ENCODE measurements at regions not wholly inside any gene's neighbourhood (a gene's known extent, or its start where the extent isn't known, plus 50 kb on each side); places are given as distances from the start of the nearest gene placed in this dataset.
"Not testable (repeated sequence)": the region's sequence is repeated elsewhere in the genome, so short reads cannot be mapped to it uniquely, and the experiment has no call there.

DNA sequence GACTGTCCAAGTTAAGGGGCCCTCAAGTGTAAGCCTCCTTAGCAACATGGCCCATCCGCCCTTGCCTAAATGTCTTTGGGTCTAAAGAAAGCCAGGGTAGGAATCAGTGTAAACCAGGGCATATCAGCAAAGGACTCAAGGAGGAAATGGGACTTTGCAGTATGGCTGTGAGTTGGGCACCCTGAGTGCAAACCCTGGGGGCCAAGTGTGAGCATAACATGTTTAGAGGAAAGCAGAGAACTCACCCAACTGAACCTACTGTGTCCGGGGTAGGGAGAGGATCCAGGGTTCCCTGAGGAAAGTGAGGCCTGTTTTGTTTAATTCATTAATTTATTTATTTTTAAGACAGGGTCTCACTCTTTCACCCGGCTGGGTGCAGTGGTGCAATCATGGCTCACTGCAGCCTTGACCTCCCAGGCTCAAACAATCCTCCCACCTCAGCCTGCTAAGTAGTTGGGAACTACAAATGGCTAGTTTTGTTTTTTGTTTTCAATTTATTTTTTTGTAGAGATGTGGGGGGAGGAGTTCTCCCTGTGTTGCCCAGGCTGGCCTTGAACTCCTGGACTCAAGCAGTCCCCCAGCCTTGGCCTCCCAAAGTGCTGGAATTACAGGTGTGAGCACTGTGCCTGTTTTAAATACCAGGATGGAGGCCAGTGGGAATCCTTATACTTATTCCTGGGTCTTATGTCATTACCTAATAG is 51.0 kb upstream of the ACTR3 start:
- DNase-seq (ENCODE audit: low read depth) = no peak

DNA sequence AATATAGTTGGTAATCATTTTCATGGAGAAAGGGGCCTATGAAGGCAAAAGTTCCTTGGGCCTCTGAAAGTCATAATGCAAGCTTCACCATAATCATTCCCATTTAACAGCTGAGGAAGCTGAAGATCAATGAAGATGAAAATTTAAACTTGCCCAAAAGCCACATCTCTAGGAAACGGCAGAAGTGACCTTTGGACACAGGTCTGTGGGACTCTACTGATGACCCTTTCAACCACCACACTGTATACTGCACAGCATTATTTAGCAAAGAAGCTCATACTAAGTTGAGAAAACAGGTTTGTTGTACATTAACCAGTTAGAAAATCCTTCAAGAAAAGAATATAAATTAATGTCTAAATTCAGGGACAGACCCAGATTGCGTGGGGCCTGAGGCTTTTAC is 51.6 kb upstream of the ACTR3 start:
- no peak for DNase-seq (ENCODE audit: low read depth)

DNA sequence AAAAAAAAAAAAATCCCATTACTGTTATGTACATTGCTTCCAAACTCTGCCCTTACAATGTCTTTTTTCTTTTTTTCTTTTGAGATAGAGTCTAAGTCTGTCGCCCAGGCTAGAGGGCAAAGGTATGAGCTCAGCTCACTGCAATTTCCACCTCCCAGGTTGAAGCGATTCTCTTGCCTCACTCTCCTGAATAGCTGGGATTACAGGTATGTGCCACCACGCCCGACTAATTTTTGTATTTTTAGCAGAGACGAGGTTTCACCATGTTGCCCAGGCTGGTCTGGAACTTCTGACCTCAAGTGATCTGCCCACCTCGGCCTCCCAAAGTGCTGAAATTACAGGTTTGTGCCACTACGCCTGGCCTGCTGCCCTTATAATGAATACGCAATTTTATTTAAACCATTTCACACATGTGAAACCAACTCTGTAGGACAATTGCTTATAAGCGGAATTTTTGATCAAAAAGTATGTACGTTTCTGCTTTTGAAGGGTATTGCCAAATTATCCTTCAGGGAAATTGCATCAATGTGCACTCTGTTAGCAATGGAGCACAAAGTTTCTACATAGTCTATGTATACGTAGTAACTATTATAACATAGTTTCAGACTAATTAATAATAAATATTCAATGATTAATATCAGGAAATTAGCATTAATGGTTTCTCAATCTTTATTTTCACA is 55.7 kb upstream of the ACTR3 start:
- no peak for DNase-seq (ENCODE audit: low read depth)

DNA sequence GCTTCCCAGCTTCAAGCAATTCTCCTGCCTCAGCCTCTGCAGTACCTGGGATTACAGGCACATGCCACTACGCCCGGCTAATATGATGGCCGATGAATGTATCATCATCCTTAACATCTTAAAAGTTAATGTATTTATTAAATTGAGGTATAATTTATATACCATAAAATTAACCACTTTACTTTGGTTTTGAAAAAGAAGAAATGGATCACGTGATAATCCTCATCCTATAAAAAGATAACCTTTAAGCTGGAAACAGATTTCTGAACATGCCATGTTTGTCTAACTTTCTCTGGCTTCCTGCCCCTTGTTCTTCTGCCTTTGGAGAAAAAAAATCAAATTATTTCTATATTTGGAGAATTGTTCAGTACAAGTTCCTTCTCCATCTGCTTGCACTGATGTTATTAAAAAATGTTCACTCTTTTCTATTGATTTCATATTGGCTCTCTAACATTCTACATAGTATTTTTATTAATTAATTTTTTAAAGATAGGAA is 57.0 kb upstream of the ACTR3 start:
- DNase-seq (ENCODE audit: low read depth) = no peak

DNA sequence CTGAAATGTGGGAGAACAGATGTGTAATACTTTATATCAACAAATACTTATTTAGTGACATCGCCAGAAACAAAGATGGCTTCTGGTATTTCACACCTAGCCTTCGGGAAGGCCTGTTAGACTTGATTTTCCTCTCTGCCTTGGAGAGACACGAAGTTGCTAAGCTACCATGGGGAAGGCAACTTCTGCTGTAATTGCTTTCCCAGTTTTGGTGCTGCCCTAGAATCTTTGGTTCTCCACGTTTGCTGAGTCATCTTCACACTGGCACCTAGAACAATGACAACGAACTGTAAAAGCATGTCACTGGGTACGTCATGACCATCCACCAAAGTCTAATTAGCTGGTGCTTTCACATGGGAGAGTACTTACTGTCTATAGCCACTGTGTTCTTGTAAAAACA is 58.7 kb upstream of the ACTR3 start:
- DNase-seq (ENCODE audit: low read depth) = no peak

DNA sequence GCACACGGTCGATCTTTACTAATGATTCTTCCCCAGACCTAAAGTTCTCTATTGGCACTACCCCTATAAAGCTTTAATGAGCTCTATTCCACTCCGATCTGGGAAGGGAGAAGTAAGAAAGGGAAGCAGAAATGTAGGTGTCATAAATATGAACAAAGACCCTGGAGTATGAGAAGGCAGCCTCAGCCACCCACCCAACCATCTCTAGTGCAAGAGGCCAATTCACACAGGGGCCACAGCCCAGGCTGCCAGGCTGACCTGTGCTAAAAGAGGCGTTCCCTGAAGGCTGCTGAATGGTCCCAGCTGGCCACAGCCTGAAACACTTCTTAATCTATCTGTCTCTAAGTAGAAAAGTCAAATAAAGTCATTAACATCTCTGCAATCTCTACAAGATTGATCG is 60.1 kb upstream of the ACTR3 start:
- DNase-seq (ENCODE audit: low read depth) = no peak

DNA sequence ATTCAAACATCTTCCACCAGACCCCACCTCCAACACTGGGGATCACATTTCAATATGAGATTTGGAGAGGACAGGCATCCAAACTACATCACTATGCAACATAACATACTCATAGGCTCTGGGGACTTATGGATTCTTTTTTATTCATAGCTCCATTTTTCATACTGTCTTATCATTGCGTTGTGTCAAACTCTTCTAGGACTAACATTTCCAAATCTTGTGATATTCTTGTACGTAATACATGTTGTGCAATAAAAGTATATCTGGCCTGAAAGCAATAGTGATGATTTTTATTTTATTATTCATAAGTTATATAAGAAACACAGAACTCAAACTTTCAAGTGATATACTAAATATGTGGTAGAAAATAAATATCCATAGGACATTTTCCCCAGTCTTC is 60.6 kb upstream of the ACTR3 start:
- DNase-seq (ENCODE audit: low read depth) = no peak

DNA sequence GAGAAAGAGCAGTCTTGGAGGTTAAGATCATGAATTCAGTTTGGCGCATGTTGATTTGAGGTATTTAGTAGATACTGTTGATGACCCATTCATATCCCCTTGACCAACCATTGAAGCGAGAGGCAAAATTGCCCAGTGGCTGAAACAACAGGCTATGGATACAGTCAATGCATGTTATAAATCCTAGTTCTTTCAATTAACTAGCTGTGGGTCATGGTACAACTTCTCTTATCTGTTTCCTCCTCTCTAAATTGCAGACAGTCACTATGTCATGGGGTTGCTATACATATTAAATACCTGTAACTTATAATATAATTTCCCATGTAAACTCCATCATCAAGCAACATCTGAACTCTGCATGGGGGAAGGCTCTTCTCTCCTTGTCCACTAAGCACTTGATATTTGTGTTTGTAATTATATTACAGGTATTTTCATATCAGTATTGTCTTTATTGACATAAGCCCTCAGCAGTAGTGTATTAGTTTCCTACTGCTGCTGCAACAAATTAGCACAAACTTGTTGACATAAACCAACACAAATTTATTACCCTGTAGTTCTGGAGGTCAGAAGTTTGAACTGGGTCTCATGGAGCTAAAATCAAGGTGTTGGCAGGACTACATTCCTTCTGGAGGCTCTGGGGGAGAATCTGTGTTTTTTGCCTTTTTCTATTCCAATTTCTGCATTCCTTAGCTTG is 61.7 kb upstream of the ACTR3 start:
- no peak for DNase-seq (ENCODE audit: low read depth)

DNA sequence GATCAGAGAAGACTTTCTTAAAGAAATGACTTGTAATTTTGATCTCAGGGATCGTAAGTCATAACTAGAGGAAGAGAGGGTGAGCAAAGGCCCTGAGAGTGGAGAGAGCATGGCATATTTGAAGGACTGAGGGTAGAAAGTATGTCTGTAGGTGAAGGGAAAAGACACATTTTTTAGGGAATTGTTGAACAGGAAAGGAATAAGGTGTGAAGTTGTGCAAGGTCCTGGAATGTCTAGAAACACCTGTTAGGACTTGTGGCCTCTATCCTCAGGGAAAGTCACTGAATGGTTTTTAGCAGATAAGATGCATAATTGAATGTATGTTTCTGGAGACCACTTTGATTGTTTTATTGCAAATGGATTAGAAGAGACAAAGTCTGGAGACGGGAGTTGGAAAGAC is 62.5 kb upstream of the ACTR3 start:
- DNase-seq (ENCODE audit: low read depth) = no peak

DNA sequence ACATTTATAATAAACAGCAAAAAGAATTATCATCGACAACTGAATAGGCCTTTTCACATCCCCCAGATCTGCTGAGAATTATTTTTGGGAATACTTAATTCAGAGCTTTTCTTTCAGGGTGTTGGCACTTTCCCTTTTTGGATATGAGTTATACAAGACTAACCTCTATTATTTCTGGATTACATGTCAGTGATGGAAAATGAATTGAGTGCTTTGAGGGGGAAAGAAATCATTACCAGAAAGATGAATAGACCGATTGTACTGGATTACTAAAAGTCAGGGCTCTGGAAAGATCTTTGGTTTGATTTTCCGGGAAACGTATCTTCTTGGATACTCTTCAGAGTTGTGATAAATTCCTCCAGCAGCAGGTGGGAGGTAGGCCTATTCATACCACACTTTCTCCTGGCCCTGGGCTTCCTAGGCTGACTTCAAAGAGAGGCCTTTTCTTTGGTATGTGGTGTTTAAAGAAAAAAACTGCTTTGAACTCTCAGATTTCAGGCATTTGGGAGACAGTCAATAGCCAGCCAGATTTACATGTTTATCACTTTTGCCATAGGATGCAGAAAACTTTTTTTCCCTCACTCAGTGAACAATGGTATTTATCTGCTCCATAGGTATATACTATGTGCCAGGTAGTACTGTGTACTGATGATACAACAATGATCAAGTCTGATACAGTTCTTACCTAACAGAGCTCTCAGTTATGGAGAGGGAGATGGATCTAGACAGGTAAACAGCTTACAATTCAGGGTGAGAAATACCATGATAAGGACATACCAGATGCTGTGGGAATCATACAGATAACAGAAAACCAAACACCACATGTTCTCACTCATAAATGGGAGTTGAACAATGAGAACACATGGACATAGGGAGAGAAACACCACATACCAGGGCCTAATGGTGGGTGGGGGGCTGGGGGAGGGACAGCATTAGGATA is 63.3 kb upstream of the ACTR3 start:
- DNase-seq (ENCODE audit: low read depth) = no peak

DNA sequence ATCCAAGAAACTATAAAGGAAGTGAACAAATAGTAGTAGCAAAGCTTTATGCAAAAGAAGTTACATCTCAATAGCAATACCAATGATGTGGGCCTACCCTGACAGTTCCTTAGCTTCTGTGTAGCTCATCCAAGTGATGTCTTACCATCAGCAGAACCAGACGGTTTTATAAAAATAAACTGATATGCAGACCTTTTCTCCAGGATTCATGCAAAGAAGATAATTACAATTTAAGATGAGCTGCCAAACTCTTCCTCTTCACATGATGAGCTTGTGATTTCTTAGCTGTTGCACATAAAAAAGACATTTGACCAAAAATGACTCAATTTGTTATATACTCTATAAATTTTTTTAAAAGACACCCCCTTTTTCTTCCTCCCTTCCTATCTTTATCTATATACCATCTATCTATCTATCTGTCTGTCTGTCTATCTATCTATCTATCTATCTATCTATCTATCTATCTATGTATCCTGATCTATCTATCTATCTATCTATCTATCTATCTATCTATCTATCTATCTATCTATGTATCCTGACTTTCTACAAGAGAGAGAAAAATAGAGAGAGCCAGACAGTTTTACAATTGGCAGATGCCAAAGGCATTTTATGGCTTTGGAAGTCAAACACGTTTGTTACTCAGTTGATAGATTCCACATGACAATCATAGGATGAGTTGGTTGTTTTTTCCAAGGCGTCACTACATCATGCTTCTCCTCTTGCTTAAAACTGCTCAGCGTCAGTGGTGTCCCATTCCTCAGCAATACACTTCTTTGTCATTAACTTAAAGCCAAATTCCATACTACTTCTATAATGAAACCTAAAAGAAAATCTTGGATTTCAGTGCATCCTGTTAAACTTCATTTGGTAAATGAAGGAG is 65.9 kb upstream of the ACTR3 start:
- no peak for DNase-seq (ENCODE audit: low read depth)

DNA sequence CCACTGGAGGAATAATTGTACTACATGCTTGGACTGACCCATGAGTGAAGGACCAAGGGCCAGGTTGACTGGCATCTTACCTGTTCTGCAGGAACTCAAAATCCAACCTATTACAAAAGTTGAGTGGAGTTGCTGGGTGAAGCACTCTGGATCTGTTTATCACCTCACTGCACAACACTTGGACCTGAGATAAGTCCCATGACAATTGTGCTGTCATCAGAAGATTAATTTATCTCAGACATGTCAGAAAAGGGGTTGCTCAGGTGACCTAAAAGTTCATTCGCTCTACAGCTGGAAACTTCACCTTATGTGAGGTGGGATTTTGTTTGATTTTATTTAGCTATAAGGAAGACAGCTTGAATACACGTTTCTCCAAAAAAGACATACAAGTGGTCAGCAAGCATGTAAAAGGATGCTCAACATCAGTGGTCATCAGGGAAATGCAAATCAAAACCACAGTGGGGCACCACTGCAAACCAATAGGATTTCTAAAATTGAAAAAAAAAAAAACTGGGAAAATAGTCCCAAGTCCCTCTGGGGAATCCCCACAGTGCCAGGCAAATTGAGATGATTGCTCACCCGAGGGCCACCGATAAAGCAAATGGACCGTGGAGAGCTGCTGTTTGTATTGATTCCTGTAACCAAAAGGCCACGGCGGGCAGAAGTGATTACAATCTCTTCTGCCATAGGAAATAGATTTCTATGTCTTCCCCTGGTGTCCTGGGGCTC is 65.8 kb upstream of the SLC35F5 start:
- DNase-seq (ENCODE audit: low read depth) = no peak

DNA sequence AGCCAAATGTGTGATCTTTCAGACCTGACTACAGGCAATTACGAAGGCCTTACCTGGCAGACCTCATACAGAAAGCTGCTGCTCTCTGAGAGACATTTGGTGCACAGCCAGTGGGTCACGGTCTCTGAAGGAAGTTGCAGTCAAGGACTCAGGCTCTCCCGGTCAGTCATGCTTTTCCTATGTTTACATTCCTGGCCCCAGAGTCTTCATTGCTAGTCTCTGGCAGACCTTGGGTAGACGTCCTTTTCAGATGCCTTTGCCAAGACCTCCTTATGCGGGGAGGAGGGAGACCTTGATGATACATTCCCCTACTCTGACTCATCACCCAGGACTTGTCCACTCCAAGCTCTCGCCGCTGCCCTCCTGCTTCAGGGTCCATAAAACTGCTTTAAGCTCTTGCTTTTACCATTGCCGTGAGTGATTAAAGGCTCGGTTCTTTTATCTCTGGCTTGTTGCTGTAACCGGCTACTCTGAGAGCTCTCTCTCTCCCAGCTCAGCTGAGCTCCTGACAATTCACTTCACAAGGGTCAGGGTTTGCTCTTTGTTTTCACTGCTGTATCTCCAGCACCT is 62.0 kb upstream of the SLC35F5 start:
- peak; percentile 100 for DNase-seq (ENCODE audit: low read depth)

DNA sequence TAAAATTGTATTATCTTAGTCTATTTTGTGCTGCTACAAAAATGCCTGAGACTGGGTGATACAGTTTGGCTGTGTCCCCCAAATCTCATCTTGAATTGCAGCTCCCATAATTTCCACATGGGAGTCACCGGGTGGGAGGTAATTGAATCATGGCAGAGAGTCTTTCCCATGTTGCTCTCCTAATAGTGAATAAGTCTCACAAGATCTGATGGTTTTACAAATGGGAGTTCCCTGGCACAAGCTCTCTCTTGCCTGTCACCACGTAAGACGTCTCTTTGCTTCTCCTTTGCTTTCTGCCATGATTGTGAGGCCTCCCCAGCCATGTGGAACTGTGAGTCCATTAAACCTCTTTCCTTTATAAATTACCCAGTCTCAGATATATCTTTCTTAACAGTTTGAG is 57.0 kb upstream of the SLC35F5 start:
- DNase-seq (ENCODE audit: low read depth) = not testable (repeated sequence)

DNA sequence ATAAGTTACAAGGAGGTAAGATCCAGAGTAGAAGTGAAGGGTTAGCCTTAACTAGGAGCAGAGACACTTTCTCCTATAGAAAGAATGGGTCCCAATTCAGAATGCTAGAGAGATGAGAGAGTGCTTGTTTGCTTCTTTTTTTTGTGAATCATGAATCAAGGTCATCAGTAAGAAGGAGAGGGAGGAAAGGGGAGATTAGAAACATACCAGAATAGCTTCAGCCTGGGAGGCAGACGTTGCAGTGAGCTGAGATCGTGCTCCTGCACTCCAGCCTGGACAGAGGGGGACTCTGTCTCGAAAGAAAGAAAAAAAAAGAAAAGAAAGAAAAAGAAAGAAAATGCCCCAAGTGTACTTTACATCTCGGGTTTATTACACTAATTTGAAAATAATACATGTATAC is 55.8 kb upstream of the SLC35F5 start:
- DNase-seq (ENCODE audit: low read depth) = no peak

DNA sequence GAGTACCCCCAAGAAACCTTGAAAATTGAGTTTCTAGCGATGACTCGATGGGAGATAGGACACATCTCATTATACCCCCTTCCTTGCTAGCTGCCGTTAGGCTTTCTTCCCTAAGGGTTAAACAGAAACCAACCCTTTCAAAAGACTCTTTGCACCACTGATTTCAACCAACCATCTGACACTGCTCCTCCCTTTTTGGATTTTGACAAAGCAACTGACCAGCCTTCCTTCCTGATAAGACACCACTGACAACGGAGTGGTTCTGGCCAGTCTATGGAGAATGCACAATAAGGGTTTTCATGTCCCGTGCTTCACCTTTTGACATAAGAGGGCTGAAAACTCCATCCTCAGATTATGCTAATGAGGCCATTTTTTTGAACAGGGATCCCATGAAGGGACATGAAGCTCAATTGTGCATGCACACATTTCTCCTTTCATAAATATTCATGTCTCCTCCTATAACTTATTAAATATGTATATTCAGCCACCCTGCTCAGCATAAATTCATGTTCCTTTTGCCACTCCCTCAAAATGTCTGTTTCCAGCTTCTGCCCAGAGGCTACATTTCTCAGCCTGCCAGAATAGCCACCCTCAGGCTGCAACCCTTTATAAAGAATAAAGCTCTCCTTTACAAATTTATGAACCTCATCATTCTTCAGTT is 52.8 kb upstream of the SLC35F5 start:
- DNase-seq (ENCODE audit: low read depth) = no peak

DNA sequence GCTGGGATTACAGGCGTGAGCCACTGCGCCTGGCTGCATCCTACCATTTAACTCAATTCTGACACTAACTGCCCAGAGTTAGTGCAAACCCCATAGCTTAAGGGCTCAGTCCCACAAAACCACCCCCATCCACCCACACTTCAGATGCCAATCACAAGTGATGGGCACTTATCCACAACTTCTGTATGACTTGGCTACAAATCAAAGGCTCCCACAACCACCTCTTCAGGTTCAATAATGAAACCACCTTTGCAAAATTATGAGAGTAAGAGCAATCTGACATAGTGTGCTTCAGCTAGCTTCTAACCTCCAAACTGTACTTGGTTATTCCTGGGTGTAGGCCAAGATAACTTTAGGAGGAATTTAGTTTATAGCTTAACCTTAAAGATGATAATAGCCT is 51.3 kb upstream of the SLC35F5 start:
- DNase-seq (ENCODE audit: low read depth) = no peak

DNA sequence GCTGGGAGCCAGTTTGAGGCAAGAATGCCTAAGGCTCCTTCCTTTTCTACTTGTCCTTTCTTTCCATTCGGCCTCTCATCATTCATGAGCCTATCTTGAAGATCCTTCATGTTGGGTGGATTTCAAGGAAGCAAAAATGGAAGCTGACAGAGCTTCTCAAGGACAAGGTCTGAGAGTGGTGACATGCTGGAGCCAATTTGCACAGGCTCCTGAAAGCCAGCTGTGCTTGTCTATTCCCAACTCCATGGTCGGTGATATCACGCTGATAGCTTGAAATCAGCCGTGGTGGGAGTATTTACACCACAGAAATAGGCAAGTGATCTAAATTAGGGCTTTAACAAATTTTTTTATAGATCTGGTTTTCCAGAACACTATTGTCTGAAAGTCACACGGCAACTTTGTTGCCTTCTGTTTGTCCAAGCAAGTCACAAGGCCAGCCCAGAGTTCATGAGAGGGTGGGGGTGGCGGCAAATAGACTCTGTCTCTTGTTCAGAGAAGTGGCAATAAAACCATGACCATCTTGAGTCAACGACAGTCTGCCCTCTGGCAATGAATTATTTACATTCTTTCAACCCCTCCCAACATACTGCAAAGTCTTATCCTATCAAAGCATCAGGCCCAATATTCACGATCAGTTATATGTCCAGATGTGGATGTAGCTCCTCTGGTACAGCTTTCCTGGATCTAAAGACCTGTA is 49.9 kb upstream of the SLC35F5 start:
- DNase-seq (ENCODE audit: low read depth) = no peak

Measured in GM04504 (cell line).